OCI-LY1 (cell line): ENCODE measurements at regions not wholly inside any gene's neighbourhood (a gene's known extent, or its start where the extent isn't known, plus 50 kb on each side); places are given as distances from the start of the nearest gene placed in this dataset.
"Not testable (repeated sequence)": the region's sequence is repeated elsewhere in the genome, so short reads cannot be mapped to it uniquely, and the experiment has no call there.

Source experiments
- H2AFZ ChIP-seq: fragments of 200-600 bp; sonication (generic), shearing (Covaris generic); 2 replicates; pipeline ENCODE4 v1.6.0; 2014; ENCODE audit warnings: antibody characterized with exemption, mild to moderate bottlenecking, low read length
- H3F3A ChIP-seq: fragments of 200-600 bp; sonication (generic), shearing (Covaris generic); 2 replicates; pipeline ENCODE4 v1.6.0; 2014; ENCODE audit warnings: mild to moderate bottlenecking, antibody characterized with exemption, low read length, moderate library complexity; ENCODE audit not compliant: insufficient read depth
- H3K27ac ChIP-seq: fragments of 200-600 bp; sonication (generic); 2 replicates; pipeline ENCODE4 v1.5.1; 2014; ENCODE audit warnings: low read length, mixed run types, mild to moderate bottlenecking, low read depth; ENCODE audit not compliant: poor library complexity, severe bottlenecking
- H3K27me3 ChIP-seq: fragments of 200-600 bp; sonication (generic); 2 replicates; pipeline ENCODE4 v1.6.0; 2014; ENCODE audit warnings: antibody characterized with exemption, mild to moderate bottlenecking, low read length, moderate library complexity; ENCODE audit not compliant: insufficient read depth
- H3K36me3 ChIP-seq: fragments of 200-600 bp; sonication (generic); 2 replicates; pipeline ENCODE4 v1.6.1; 2014; ENCODE audit warnings: mild to moderate bottlenecking, antibody characterized with exemption, low read length, moderate library complexity, mixed read lengths; ENCODE audit not compliant: insufficient read depth
- H3K4me1 ChIP-seq: fragments of 200-600 bp; sonication (generic); 2 replicates; pipeline ENCODE4 v1.5.1; 2014; ENCODE audit warnings: mild to moderate bottlenecking, low read length, moderate library complexity; ENCODE audit not compliant: insufficient read depth, severe bottlenecking
- H3K4me2 ChIP-seq: fragments of 200-600 bp; sonication (generic), shearing (Covaris generic); 2 replicates; pipeline ENCODE4 v1.6.1; 2014; ENCODE audit warnings: low read length
- H3K4me3 ChIP-seq: fragments of 200-600 bp; sonication (generic); 2 replicates; pipeline ENCODE4 v1.5.1; 2014; ENCODE audit warnings: low read length, low read depth, mild to moderate bottlenecking, mixed read lengths; ENCODE audit not compliant: poor library complexity, severe bottlenecking
- H3K79me2 ChIP-seq: fragments of 200-600 bp; shearing (Covaris generic); 2 replicates; pipeline ENCODE4 v1.6.1; 2016; ENCODE audit warnings: mixed run types, low read length, mixed read lengths; ENCODE audit not compliant: insufficient read depth
- H3K9ac ChIP-seq: fragments of 200-600 bp; sonication (generic), shearing (Covaris generic); 2 replicates; pipeline ENCODE4 v1.6.1; 2014; ENCODE audit warnings: mild to moderate bottlenecking, low read length, mixed read lengths
- H3K9me2 ChIP-seq: fragments of 200-600 bp; sonication (generic), shearing (Covaris generic); 2 replicates; pipeline ENCODE4 v1.6.1; 2014; ENCODE audit warnings: low read depth, mild to moderate bottlenecking, low read length, mixed read lengths
- H3K9me3 ChIP-seq: fragments of 200-600 bp; shearing (Covaris generic); 2 replicates; pipeline ENCODE4 v1.6.1; 2014; ENCODE audit warnings: low read length, mixed read lengths
- H4K20me1 ChIP-seq: fragments of 200-600 bp; sonication (generic), shearing (Covaris generic); 2 replicates; pipeline ENCODE4 v1.6.0; 2016; ENCODE audit warnings: mild to moderate bottlenecking, low read length; ENCODE audit not compliant: insufficient read depth
- EZH2 ChIP-seq: fragments of 200-600 bp; sonication (generic), shearing (Covaris generic); IDR thresholded peaks from 2 replicates; pipeline ENCODE4 v1.8.0; 2017; ENCODE audit warnings: borderline replicate concordance, mixed run types, mild to moderate bottlenecking, antibody characterized with exemption, low read length, moderate library complexity, mixed read lengths
- TF ChIP-seq, protein P1 (sequence below): fragments of 200-600 bp; sonication (generic), shearing (Covaris generic); IDR thresholded peaks from 2 replicates; pipeline ENCODE4 v1.5.1; 2017; ENCODE audit warnings: mild to moderate bottlenecking, antibody characterized with exemption, low read length, moderate library complexity, mixed read lengths

DNA sequence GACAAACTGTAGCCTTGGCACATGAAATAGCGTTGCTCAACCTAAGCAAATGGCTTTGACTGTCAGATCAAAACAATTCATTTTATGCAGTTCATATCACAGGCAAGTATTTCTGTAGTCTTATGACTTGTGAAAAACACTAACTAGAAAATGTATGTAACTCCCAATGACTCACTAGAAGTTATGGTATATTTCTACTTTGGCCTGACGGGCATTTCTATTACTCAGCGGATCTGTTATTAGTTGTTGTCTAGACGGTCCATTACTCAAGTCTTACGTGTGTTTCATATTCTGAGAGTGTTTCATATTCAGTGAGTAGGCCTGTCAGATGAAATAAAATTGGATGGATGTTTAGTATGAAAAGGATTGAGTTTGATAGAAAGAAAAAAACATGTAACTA, 880.9 kb downstream of the PRIM2 start:
- no peak overlapping the region for H3K27ac ChIP-seq
- H3F3A ChIP-seq = no peaks in the 10 kb centered on the region
- no peaks in the 10 kb centered on the region for H3K79me2 ChIP-seq
- no peak overlapping the region for H3K4me3 ChIP-seq
- no peaks in the 10 kb centered on the region for H3K36me3 ChIP-seq
- H3K27me3 ChIP-seq = no peaks in the 10 kb centered on the region
- H3K9ac ChIP-seq = no peak overlapping the region
- TF ChIP-seq EZH2 = no peak
- TF ChIP-seq, protein P1, sequence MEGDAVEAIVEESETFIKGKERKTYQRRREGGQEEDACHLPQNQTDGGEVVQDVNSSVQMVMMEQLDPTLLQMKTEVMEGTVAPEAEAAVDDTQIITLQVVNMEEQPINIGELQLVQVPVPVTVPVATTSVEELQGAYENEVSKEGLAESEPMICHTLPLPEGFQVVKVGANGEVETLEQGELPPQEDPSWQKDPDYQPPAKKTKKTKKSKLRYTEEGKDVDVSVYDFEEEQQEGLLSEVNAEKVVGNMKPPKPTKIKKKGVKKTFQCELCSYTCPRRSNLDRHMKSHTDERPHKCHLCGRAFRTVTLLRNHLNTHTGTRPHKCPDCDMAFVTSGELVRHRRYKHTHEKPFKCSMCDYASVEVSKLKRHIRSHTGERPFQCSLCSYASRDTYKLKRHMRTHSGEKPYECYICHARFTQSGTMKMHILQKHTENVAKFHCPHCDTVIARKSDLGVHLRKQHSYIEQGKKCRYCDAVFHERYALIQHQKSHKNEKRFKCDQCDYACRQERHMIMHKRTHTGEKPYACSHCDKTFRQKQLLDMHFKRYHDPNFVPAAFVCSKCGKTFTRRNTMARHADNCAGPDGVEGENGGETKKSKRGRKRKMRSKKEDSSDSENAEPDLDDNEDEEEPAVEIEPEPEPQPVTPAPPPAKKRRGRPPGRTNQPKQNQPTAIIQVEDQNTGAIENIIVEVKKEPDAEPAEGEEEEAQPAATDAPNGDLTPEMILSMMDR = no peak
- no peaks in the 10 kb centered on the region for H3K9me3 ChIP-seq
- no peaks in the 10 kb centered on the region for H3K9me2 ChIP-seq
- H3K4me2 ChIP-seq = no peak overlapping the region
- H4K20me1 ChIP-seq = no peaks in the 10 kb centered on the region
- H2AFZ ChIP-seq = no peak overlapping the region
- no peaks in the 10 kb centered on the region for H3K4me1 ChIP-seq

DNA sequence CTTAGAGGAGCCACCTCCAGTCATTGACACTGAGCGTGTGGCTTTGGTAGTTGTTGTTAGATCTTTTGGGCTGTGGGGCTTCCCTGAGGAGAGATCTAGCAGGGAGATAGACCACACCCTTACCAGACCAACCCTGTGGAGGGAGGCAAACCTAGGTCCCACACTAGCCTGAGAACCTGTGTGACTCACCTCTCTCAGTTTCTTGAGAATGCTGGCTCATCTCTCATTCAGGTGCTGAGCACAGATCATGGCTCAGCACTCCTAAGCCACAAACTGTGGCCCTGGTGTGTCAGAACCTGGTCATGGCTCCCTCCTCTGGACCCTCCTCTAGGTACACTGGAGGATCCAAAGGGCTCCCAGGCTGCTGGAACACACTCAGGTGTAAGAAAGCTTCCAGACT, 919.7 kb downstream of the PRIM2 start:
- not testable (repeated sequence) for H2AFZ ChIP-seq, H3K9ac ChIP-seq, H3K4me3 ChIP-seq, H3K4me1 ChIP-seq, H3K27ac ChIP-seq, H4K20me1 ChIP-seq, H3F3A ChIP-seq, H3K9me3 ChIP-seq, H3K79me2 ChIP-seq, H3K9me2 ChIP-seq, H3K27me3 ChIP-seq, H3K36me3 ChIP-seq, H3K4me2 ChIP-seq

DNA sequence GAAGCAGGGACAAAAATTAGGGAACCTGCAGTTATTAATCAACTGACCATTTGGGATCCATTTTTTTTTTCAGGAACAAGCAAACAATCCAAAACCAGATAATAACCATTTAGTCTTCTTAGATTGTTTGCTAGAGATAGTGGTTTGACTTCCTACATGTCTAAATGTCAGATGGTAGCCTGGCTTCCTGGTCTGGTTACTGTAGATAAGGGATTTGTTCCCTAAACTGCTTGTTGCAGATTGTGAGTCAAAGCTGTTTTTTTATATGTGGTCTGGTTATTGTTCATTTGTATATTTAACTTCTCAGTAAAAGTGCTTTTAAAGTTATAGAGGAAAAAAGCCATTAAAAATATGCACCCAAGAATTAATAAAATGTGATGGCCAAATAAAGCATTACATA, 921.0 kb downstream of the PRIM2 start:
- not testable (repeated sequence) for H3K4me2 ChIP-seq, H3K4me1 ChIP-seq, H3K79me2 ChIP-seq, H3F3A ChIP-seq, H3K9ac ChIP-seq, H3K4me3 ChIP-seq, H3K9me3 ChIP-seq, H3K9me2 ChIP-seq, H2AFZ ChIP-seq, H3K27me3 ChIP-seq, H4K20me1 ChIP-seq, H3K27ac ChIP-seq, H3K36me3 ChIP-seq

DNA sequence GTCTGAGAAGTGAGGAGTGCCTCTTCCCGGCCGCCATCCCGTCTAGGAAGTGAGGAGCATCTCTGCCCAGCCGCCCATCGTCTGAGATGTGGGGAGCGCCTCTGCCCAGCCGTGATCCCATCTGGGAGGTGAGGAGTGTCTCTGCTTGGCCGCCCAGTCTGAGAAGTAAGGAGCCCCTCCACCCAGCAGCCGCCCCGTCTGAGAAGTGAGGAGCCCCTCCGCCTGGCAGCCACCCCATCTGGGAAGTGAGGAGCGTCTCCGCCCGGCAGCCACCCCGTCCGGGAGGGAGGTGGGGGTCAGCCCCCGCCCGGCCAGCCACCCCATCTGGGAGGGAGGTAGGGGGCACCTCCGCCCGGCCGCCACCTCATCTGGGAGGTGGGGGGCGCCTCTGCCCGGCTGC, 940.2 kb downstream of the PRIM2 start:
- not testable (repeated sequence) for H4K20me1 ChIP-seq, H3K9me3 ChIP-seq, H2AFZ ChIP-seq

DNA sequence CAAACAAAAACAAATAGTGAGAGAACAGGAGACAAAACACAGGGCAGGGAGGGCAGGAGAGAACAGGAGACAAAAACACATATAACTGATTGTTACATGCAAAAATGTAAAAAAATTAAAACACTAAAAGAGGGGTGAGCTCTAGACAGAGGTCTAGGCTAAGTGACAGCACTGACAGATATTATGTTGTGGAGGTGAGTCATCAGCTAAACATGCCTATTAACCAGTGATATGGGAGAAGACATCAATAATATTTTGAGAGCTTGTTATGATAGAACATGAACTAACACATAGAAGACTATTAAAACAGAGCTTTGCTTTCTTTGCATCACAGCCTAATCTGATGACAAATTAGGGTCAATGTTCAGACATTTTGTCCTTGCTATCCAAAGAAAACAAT, 972.7 kb downstream of the PRIM2 start:
- no peaks in the 10 kb centered on the region for H3K9me2 ChIP-seq
- no peak overlapping the region for H3K9ac ChIP-seq
- no peaks in the 10 kb centered on the region for H3K79me2 ChIP-seq
- H3K36me3 ChIP-seq = no peaks in the 10 kb centered on the region
- no peak overlapping the region for H3K27ac ChIP-seq
- no peaks in the 10 kb centered on the region for H3K9me3 ChIP-seq
- no peak overlapping the region for H3K4me3 ChIP-seq
- no peaks in the 10 kb centered on the region for H4K20me1 ChIP-seq
- H2AFZ ChIP-seq = no peak overlapping the region
- H3K4me1 ChIP-seq = no peaks in the 10 kb centered on the region
- no peaks in the 10 kb centered on the region for H3K27me3 ChIP-seq
- TF ChIP-seq EZH2 = no peak
- TF ChIP-seq, protein P1 = no peak
- H3K4me2 ChIP-seq = no peak overlapping the region
- H3F3A ChIP-seq = no peaks in the 10 kb centered on the region

More for the DNA sequence above, 940.2 kb downstream of the PRIM2 start:
- H3K4me1 ChIP-seq, H3K9ac ChIP-seq, H3K4me2 ChIP-seq, H3K79me2 ChIP-seq, H3F3A ChIP-seq, H3K4me3 ChIP-seq, H3K27me3 ChIP-seq, H3K36me3 ChIP-seq, H3K27ac ChIP-seq, H3K9me2 ChIP-seq: not testable (repeated sequence)

DNA sequence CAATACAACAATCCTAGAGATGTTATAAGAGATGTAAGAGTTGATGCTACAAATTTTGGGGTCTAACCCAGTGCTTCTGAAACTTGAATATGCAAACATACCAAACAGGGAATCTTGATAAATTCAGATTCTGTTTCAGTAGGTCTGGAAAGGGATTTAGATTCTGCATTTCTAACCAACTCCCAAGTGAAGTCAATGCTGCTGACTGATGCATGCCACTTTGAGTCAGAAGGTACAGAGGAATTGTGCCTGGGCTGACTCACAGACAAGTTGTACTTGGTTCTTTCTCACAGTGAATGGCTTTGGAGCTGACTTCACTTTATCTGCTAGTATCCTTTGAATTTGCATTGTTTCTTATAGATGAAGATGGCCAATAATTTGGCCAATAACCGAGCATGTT, 973.9 kb downstream of the PRIM2 start:
- H3K4me1 ChIP-seq, H3K9me3 ChIP-seq: not testable (repeated sequence)

More for the DNA sequence above, 973.9 kb downstream of the PRIM2 start:
- H2AFZ ChIP-seq, H4K20me1 ChIP-seq, H3K27ac ChIP-seq, H3K79me2 ChIP-seq, H3F3A ChIP-seq, H3K4me3 ChIP-seq, H3K36me3 ChIP-seq, H3K4me2 ChIP-seq, H3K27me3 ChIP-seq, H3K9ac ChIP-seq, H3K9me2 ChIP-seq: not testable (repeated sequence)
